LNCaP clone FGC (cell line): ENCODE measurements at regions not wholly inside any gene's neighbourhood (a gene's known extent, or its start where the extent isn't known, plus 50 kb on each side); places are given as distances from the start of the nearest gene placed in this dataset.

Source experiments
- DNase-seq: peaks from one replicate; pipeline ENCODE4 v3.0.0-alpha.2; 2011; ENCODE audit warnings: low read depth
- H3K4me3 ChIP-seq: 2 replicates; pipeline ENCODE4 v1.5.1; 2011; ENCODE audit warnings: mild to moderate bottlenecking, low read depth, low read length, control low read depth
- CTCF ChIP-seq: IDR thresholded peaks from 2 replicates; pipeline ENCODE4 v1.5.1; 2012; ENCODE audit warnings: mild to moderate bottlenecking; ENCODE audit not compliant: control insufficient read depth, insufficient read depth; ENCODE audit errors: extremely low read depth

- no peak for DNase-seq
- TF ChIP-seq CTCF: no peak
- no peak overlapping the region for H3K4me3 ChIP-seq
These were observed 140.6 kb downstream of the ETNK1 start for GRCh38 chr12:22765421-22766130.

GRCh38 chr12:22766911-22767420 is 142.0 kb downstream of the ETNK1 start:
- no peak for DNase-seq
- H3K4me3 ChIP-seq: no peak overlapping the region
- TF ChIP-seq CTCF: no peak

GRCh38 chr12:22781339-22781738 is 156.4 kb downstream of the ETNK1 start:
- no peak for TF ChIP-seq CTCF
- no peak overlapping the region for H3K4me3 ChIP-seq
- DNase-seq: no peak

- H3K4me3 ChIP-seq: no peak overlapping the region
- DNase-seq: no peak
- TF ChIP-seq CTCF: no peak
These were observed 162.6 kb downstream of the ETNK1 start for GRCh38 chr12:22787557-22787956.

- no peak for TF ChIP-seq CTCF
- DNase-seq: no peak
- H3K4me3 ChIP-seq: no peak overlapping the region
These were observed 163.9 kb downstream of the ETNK1 start for GRCh38 chr12:22788913-22789312.

- no peak for TF ChIP-seq CTCF
- H3K4me3 ChIP-seq: no peak overlapping the region
- DNase-seq: no peak
These were observed 167.2 kb downstream of the ETNK1 start for GRCh38 chr12:22792138-22792537.

- DNase-seq: no peak
- TF ChIP-seq CTCF: no peak
- H3K4me3 ChIP-seq: no peak overlapping the region
These were observed 169.0 kb downstream of the ETNK1 start for GRCh38 chr12:22794017-22794416.
